ENCODE measurements at regions not wholly inside any gene's neighbourhood (a gene's known extent, or its start where the extent isn't known, plus 50 kb on each side); places are given as distances from the start of the nearest gene placed in this dataset.

DNA sequence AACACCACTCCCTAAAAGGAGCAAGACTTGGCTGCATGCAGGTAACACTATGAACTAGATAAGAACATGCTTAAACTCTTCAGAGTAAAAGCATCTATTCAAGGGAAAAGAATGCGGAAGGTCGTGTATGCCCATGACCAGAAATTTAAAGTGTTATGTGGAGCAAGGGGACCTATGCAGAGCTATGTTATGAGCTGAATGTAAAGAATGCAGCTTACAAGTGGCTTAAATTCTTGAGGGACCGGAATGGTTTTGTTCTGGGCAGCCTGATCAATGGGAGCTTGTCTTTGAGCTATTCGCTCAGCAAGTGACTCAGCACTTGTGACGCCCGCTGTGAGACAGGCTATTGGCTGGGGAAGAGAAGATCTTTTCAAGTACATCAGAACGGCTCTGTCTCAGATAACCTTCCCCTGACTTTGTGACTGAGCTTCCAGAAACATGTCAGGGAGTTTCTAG, 367.5 kb upstream of the THBS1 start:
- no peak overlapping the region for H3K4me2 ChIP-seq (ENCODE audit: low read depth, low read length, poor library complexity, severe bottlenecking)

DNA sequence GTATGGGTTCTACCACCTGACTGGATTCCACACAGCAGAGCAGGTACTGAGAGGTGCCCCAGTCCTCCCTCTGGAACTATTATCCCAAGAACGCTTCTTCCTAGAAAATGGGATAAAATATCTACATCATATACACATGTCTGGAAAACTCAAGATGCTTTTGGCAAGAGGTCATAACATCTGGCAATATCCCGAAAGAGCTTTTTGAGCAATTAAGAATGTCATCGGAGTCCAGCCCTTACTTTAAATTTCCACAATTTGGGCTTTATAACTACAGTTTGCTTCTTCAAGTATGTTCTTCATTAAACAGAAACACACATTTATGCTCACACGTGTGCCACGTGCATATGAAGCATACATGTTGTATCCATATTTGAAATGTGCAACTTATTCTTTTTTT, 365.9 kb upstream of the THBS1 start:
- DNase-seq, result no peak
- no peak overlapping the region for H2AFZ ChIP-seq (ENCODE audit: low read length)
- no peaks in the 10 kb centered on the region for H4K20me1 ChIP-seq (ENCODE audit: insufficient read depth, low read depth, low read length)
- no peaks in the 10 kb centered on the region for H3K4me1 ChIP-seq (ENCODE audit: low read length)
- H3K9ac ChIP-seq (ENCODE audit: low read length), result no peak overlapping the region
- no peaks in the 10 kb centered on the region for H3K9me2 ChIP-seq (replicated peaks; ENCODE audit: insufficient read depth, low read length)
- H3K36me3 ChIP-seq (ENCODE audit: insufficient read depth, low read length), result no peaks in the 10 kb centered on the region
- H3K4me2 ChIP-seq (ENCODE audit: low read depth, low read length, poor library complexity, severe bottlenecking), result no peak overlapping the region
- H3K27ac ChIP-seq (ENCODE audit: low read length), result no peak overlapping the region
- no peaks in the 10 kb centered on the region for H3K9me3 ChIP-seq (ENCODE audit: low read length)
- no peak overlapping the region for H3K4me3 ChIP-seq (ENCODE audit: low read length)
- no peaks in the 10 kb centered on the region for H3K27me3 ChIP-seq (ENCODE audit: low read length)
- H3K79me2 ChIP-seq (ENCODE audit: low read length), result no peaks in the 10 kb centered on the region

More for the DNA sequence above, 367.5 kb upstream of the THBS1 start:
- H3K9me2 ChIP-seq (replicated peaks; ENCODE audit: insufficient read depth, low read length), result no peaks in the 10 kb centered on the region
- no peaks in the 10 kb centered on the region for H3K36me3 ChIP-seq (ENCODE audit: insufficient read depth, low read length)
- H3K79me2 ChIP-seq (ENCODE audit: low read length), result no peaks in the 10 kb centered on the region
- no peak overlapping the region for H3K27ac ChIP-seq (ENCODE audit: low read length)
- no peak for DNase-seq
- no peaks in the 10 kb centered on the region for H3K27me3 ChIP-seq (ENCODE audit: low read length)
- H3K4me1 ChIP-seq (ENCODE audit: low read length), result no peaks in the 10 kb centered on the region
- no peaks in the 10 kb centered on the region for H4K20me1 ChIP-seq (ENCODE audit: insufficient read depth, low read depth, low read length)
- no peaks in the 10 kb centered on the region for H3K9me3 ChIP-seq (ENCODE audit: low read length)
- no peak overlapping the region for H3K4me3 ChIP-seq (ENCODE audit: low read length)
- H3K9ac ChIP-seq (ENCODE audit: low read length), result no peak overlapping the region
- H2AFZ ChIP-seq (ENCODE audit: low read length), result no peak overlapping the region

GRCh38 chr15:39216816-39217215, 364.1 kb upstream of the THBS1 start:
- no peak overlapping the region for H3K27ac ChIP-seq (ENCODE audit: low read length)
- no peaks in the 10 kb centered on the region for H3K4me1 ChIP-seq (ENCODE audit: low read length)
- DNase-seq, result no peak
- no peak overlapping the region for H2AFZ ChIP-seq (ENCODE audit: low read length)
- no peak overlapping the region for H3K4me2 ChIP-seq (ENCODE audit: low read depth, low read length, poor library complexity, severe bottlenecking)
- no peaks in the 10 kb centered on the region for H3K79me2 ChIP-seq (ENCODE audit: low read length)
- no peaks in the 10 kb centered on the region for H3K36me3 ChIP-seq (ENCODE audit: insufficient read depth, low read length)
- no peaks in the 10 kb centered on the region for H4K20me1 ChIP-seq (ENCODE audit: insufficient read depth, low read depth, low read length)
- no peak overlapping the region for H3K4me3 ChIP-seq (ENCODE audit: low read length)
- H3K9ac ChIP-seq (ENCODE audit: low read length), result no peak overlapping the region
- H3K27me3 ChIP-seq (ENCODE audit: low read length), result no peaks in the 10 kb centered on the region
- H3K9me2 ChIP-seq (replicated peaks; ENCODE audit: insufficient read depth, low read length), result no peaks in the 10 kb centered on the region
- H3K9me3 ChIP-seq (ENCODE audit: low read length), result no peaks in the 10 kb centered on the region

DNA sequence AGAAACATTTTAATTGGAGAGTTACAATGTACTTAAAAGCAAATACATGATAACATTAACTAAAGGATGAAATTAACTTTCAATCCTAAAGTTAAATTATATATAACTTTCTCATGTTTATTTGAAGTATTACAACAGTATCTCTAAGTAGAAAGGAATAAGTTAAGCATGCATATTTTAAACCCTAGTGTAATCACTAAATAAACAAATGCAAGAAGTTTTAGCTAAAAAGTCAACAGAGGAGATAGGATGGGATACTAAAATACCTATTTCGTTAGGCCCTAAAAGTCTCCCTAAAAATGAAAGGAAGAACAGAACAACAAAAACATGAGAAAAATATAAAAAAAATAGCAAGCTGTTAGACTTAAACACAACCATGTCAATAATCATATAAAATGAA, 361.3 kb upstream of the THBS1 start:
- no peak for DNase-seq
- H4K20me1 ChIP-seq (ENCODE audit: insufficient read depth, low read depth, low read length), result no peaks in the 10 kb centered on the region
- no peaks in the 10 kb centered on the region for H3K79me2 ChIP-seq (ENCODE audit: low read length)
- H3K9me2 ChIP-seq (replicated peaks; ENCODE audit: insufficient read depth, low read length), result no peaks in the 10 kb centered on the region
- H3K4me1 ChIP-seq (ENCODE audit: low read length), result no peaks in the 10 kb centered on the region
- no peak overlapping the region for H3K4me2 ChIP-seq (ENCODE audit: low read depth, low read length, poor library complexity, severe bottlenecking)
- no peak overlapping the region for H2AFZ ChIP-seq (ENCODE audit: low read length)
- no peak overlapping the region for H3K4me3 ChIP-seq (ENCODE audit: low read length)
- no peaks in the 10 kb centered on the region for H3K9me3 ChIP-seq (ENCODE audit: low read length)
- H3K27ac ChIP-seq (ENCODE audit: low read length), result no peak overlapping the region
- no peak overlapping the region for H3K9ac ChIP-seq (ENCODE audit: low read length)
- no peaks in the 10 kb centered on the region for H3K27me3 ChIP-seq (ENCODE audit: low read length)
- no peaks in the 10 kb centered on the region for H3K36me3 ChIP-seq (ENCODE audit: insufficient read depth, low read length)

DNA sequence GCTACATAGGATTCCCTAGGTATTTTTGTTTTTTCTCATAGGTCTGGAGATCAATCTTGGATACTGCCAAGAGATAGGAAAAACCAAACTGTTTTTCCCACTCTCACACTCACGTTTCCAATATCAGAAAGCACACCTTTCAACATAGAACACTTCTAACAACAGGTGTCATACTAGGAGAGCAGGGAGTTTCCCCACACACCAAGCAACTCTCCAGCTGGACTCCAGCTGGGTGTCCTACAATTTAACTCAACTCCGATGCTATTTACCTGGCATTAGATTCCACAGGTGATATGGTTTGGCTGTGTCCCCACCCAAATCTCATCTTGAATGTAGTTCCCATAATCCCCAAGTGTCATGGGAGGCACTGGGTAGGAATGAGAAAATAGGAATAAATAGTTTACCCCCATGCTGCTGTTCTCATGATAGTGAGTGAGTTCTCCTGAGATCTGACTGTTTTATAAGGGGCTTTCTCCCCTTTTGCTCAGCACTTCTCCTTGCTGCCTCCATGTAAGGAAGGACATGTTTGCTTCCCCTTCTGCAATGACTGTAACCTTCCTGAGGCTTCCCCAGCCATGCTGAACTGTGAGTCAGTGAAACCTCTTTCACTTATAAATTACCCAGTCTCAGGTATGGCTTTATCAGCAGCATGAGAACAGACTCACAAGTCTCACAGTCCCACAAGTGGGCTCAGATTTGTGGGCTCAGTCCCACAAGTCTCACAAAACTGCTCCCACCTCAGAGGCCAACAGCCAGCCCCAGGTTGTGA, 354.5 kb upstream of the THBS1 start:
- Histone ChIP-seq H4K20me1 (ENCODE audit: insufficient read depth, low read depth, low read length) (no peaks in the 10 kb centered on the region), H3K9ac (ENCODE audit: low read length) (no peak overlapping the region), H3K27ac (ENCODE audit: low read length) (no peak overlapping the region), H3K79me2 (ENCODE audit: low read length) (no peaks in the 10 kb centered on the region), H3K27me3 (ENCODE audit: low read length) (no peaks in the 10 kb centered on the region), H3K36me3 (ENCODE audit: insufficient read depth, low read length) (no peaks in the 10 kb centered on the region), H3K9me2 (replicated peaks; ENCODE audit: insufficient read depth, low read length) (no peaks in the 10 kb centered on the region), H3K4me1 (ENCODE audit: low read length) (no peaks in the 10 kb centered on the region), H3K9me3 (ENCODE audit: low read length) (no peaks in the 10 kb centered on the region), H3K4me3 (ENCODE audit: low read length) (no peak overlapping the region), H3K4me2 (ENCODE audit: low read depth, low read length, poor library complexity, severe bottlenecking) (no peak overlapping the region), H2AFZ (ENCODE audit: low read length) (no peak overlapping the region)
- DNase-seq, result no peak

GRCh38 chr15:39227001-39227400, 353.9 kb upstream of the THBS1 start:
- Histone ChIP-seq H4K20me1 (ENCODE audit: insufficient read depth, low read depth, low read length) (no peaks in the 10 kb centered on the region), H3K4me3 (ENCODE audit: low read length) (no peak overlapping the region), H3K9ac (ENCODE audit: low read length) (no peak overlapping the region), H2AFZ (ENCODE audit: low read length) (no peak overlapping the region), H3K9me2 (replicated peaks; ENCODE audit: insufficient read depth, low read length) (no peaks in the 10 kb centered on the region), H3K36me3 (ENCODE audit: insufficient read depth, low read length) (no peaks in the 10 kb centered on the region), H3K79me2 (ENCODE audit: low read length) (no peaks in the 10 kb centered on the region), H3K4me2 (ENCODE audit: low read depth, low read length, poor library complexity, severe bottlenecking) (no peak overlapping the region), H3K4me1 (ENCODE audit: low read length) (no peaks in the 10 kb centered on the region), H3K27me3 (ENCODE audit: low read length) (no peaks in the 10 kb centered on the region), H3K27ac (ENCODE audit: low read length) (no peak overlapping the region), H3K9me3 (ENCODE audit: low read length) (no peaks in the 10 kb centered on the region)
- DNase-seq, result no peak

- H3K79me2 ChIP-seq (ENCODE audit: low read length), result no peaks in the 10 kb centered on the region
- H3K9me3 ChIP-seq (ENCODE audit: low read length), result no peaks in the 10 kb centered on the region
- no peak for DNase-seq
- no peak overlapping the region for H3K27ac ChIP-seq (ENCODE audit: low read length)
- H3K36me3 ChIP-seq (ENCODE audit: insufficient read depth, low read length), result no peaks in the 10 kb centered on the region
- H3K9me2 ChIP-seq (replicated peaks; ENCODE audit: insufficient read depth, low read length), result no peaks in the 10 kb centered on the region
- no peak overlapping the region for H3K9ac ChIP-seq (ENCODE audit: low read length)
- H3K27me3 ChIP-seq (ENCODE audit: low read length), result no peaks in the 10 kb centered on the region
- no peaks in the 10 kb centered on the region for H3K4me1 ChIP-seq (ENCODE audit: low read length)
- no peak overlapping the region for H3K4me2 ChIP-seq (ENCODE audit: low read depth, low read length, poor library complexity, severe bottlenecking)
- H4K20me1 ChIP-seq (ENCODE audit: insufficient read depth, low read depth, low read length), result no peaks in the 10 kb centered on the region
- H2AFZ ChIP-seq (ENCODE audit: low read length), result no peak overlapping the region
- no peak overlapping the region for H3K4me3 ChIP-seq (ENCODE audit: low read length)
Measured at GRCh38 chr15:39228889-39229288, 352.0 kb upstream of the THBS1 start.

DNA sequence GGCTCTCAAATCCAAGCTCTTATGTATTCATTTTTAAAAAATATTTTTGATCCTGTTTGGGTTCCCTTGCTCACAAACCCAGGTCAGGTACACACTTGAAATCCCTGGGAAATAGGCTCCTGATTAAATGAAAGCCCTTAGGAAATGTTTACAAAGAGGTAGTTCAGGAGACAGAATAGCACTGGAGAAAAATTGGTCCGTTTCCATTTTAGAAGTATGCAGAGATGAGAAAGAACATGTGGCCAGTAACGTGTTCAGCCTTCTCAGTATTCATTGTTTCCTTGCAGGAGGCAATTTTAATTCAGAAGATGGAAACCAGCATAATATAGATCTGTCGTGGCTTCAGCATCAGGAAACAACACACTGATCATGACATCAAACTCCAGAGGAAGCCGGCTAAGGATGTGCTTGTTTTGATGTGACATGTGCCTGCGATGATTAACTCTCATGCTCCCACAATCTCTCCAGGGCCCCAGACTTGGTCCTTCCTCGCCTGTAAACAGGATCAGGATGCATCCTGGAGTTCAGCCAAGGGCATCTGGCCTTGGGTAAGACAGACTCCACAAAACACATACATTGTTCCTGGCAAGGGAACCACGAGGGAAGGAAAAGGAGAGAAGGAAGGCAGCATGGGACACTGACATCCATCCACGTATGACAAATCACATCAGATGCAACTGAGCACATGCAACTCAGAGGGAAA, 350.5 kb upstream of the THBS1 start:
- Histone ChIP-seq H3K9ac (ENCODE audit: low read length) (no peak overlapping the region), H4K20me1 (ENCODE audit: insufficient read depth, low read depth, low read length) (no peaks in the 10 kb centered on the region), H3K4me1 (ENCODE audit: low read length) (no peaks in the 10 kb centered on the region), H3K9me3 (ENCODE audit: low read length) (no peaks in the 10 kb centered on the region), H3K79me2 (ENCODE audit: low read length) (no peaks in the 10 kb centered on the region), H3K4me3 (ENCODE audit: low read length) (no peak overlapping the region), H3K36me3 (ENCODE audit: insufficient read depth, low read length) (no peaks in the 10 kb centered on the region), H3K27ac (ENCODE audit: low read length) (no peak overlapping the region), H3K4me2 (ENCODE audit: low read depth, low read length, poor library complexity, severe bottlenecking) (no peak overlapping the region), H3K27me3 (ENCODE audit: low read length) (no peaks in the 10 kb centered on the region), H2AFZ (ENCODE audit: low read length) (no peak overlapping the region), H3K9me2 (replicated peaks; ENCODE audit: insufficient read depth, low read length) (no peaks in the 10 kb centered on the region)
- no peak for DNase-seq

All from Karpas-422 (cell line).